ENCODE measurements at regions not wholly inside any gene's neighbourhood (a gene's known extent, or its start where the extent isn't known, plus 50 kb on each side); places are given as distances from the start of the nearest gene placed in this dataset.
"Not testable (repeated sequence)": the region's sequence is repeated elsewhere in the genome, so short reads cannot be mapped to it uniquely, and the experiment has no call there.

DNA sequence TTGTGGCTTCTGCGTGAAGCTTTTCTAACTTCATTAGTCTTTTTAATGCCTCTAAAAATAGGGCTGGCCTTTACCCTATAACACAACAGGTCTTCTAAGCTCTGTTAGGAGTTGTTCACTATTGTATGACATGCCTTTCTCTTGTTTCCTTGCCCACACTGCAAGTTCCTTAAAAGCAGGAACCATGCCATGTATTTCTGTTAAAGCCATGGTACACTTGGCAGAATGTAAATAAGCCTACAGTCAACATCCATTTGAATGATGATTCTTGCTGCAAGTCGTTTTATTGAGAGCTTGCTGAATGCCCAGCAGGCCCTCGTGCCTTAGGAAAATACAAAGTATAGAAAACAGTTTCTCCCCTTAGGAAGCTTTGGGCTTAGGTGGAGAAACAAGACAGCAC lies 214.6 kb downstream of the DUSP10 start:
- Mint-ChIP-seq H3K4me3 (no peak overlapping the region), H3K27ac (no peak overlapping the region), H3K36me3 (no peaks in the 10 kb centered on the region), H3K9me3 (no peaks in the 10 kb centered on the region), H3K27me3 (peaks cover 18% of the 10 kb centered on the region), H3K4me1 (ENCODE audit: unreplicated experiment) (no peaks in the 10 kb centered on the region)
- DNase-seq (ENCODE audit: extremely low spot score, unreplicated experiment) = no peak
- TF ChIP-seq, protein P1, sequence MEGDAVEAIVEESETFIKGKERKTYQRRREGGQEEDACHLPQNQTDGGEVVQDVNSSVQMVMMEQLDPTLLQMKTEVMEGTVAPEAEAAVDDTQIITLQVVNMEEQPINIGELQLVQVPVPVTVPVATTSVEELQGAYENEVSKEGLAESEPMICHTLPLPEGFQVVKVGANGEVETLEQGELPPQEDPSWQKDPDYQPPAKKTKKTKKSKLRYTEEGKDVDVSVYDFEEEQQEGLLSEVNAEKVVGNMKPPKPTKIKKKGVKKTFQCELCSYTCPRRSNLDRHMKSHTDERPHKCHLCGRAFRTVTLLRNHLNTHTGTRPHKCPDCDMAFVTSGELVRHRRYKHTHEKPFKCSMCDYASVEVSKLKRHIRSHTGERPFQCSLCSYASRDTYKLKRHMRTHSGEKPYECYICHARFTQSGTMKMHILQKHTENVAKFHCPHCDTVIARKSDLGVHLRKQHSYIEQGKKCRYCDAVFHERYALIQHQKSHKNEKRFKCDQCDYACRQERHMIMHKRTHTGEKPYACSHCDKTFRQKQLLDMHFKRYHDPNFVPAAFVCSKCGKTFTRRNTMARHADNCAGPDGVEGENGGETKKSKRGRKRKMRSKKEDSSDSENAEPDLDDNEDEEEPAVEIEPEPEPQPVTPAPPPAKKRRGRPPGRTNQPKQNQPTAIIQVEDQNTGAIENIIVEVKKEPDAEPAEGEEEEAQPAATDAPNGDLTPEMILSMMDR (conservative IDR thresholded peaks at IDR 0.05) = no peak

DNA sequence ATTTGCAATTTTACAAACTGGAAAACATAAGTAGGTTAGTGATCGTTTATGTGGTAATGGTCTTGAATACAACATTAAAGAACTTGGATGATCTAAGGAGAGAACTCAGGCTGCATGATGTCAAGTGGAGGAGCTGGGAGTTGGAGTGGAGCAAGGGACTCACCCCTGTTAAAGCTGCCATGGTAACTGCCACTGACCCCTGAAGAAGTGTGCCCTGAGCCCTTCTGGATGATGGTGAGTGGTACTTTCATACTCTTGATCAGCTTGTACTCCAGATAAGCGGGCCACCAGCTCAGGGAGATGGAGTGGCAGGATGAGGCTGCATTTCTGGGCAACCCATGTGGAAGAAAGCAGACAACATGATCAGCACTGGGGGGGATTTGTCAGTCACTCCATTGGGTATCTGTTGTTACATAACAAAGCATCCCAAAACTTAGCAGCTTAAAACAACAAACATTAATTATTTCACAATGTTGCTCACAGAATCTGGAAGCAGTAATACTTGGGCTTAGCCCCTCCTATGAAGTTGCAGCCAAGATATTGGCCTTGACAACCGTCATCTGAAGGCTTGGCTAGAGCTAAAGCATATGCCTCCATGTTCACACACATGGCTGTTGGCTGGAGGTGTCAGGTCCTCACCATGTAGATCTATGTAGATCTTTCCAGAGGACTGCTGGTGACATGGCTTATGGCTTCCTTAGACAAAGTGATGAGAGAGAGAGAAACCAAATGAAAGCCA lies 213.8 kb downstream of the DUSP10 start:
- no peak for DNase-seq (ENCODE audit: extremely low spot score, unreplicated experiment)
- no peaks in the 10 kb centered on the region for H3K4me1 Mint-ChIP-seq (ENCODE audit: unreplicated experiment)
- H3K27me3 Mint-ChIP-seq = peaks cover 23% of the 10 kb centered on the region
- no peaks in the 10 kb centered on the region for H3K36me3 Mint-ChIP-seq
- TF ChIP-seq, protein P1 (conservative IDR thresholded peaks at IDR 0.05) = no peak
- H3K4me3 Mint-ChIP-seq = no peak overlapping the region
- no peaks in the 10 kb centered on the region for H3K9me3 Mint-ChIP-seq
- no peak overlapping the region for H3K27ac Mint-ChIP-seq

DNA sequence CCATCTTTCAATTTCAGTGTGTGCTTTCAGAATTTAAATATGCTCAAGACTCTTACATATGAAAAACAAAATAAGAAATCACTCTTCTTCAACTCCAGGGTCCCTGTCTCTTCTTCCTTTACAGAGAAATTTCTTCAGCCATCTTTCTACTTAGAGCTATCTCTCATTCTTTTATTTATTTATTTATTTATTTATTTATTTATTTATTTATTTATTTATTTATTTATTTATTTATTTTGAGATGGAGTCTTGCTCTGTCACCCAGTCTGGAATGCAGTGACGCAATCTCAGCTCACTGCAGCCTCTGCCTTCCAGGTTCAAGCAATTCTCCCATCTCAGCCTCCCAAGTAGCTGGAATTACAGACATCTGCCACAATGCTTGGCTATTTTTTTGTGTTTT lies 211.7 kb downstream of the DUSP10 start:
- H3K4me3 Mint-ChIP-seq; DNase-seq (ENCODE audit: extremely low spot score, unreplicated experiment); H3K4me1 Mint-ChIP-seq (ENCODE audit: unreplicated experiment); H3K27ac Mint-ChIP-seq; H3K36me3 Mint-ChIP-seq; H3K9me3 Mint-ChIP-seq: not testable (repeated sequence)
- peaks cover 27% of the 10 kb centered on the region for H3K27me3 Mint-ChIP-seq

DNA sequence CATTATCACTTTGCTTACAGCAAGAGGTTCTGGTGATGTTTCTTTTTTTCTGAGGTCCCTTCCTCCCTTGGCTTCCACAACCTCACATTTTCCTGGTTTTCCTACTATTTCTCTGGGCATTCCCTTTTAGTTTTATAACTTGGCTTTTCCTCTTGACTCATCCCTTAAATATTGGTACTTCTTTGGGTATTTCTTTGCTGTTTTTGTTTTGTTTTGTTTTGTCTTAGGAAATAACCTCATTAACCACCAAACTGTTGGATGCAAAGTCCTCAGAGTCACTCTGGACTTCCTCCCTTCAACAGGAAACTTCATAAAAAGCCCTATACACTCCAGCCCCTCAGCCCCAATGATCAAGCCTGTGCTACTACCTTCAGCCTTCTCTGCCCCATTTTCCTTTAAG lies 211.1 kb downstream of the DUSP10 start:
- H3K4me1 Mint-ChIP-seq (ENCODE audit: unreplicated experiment) = no peaks in the 10 kb centered on the region
- DNase-seq (ENCODE audit: extremely low spot score, unreplicated experiment) = no peak
- H3K36me3 Mint-ChIP-seq = no peaks in the 10 kb centered on the region
- H3K4me3 Mint-ChIP-seq = no peak overlapping the region
- no peaks in the 10 kb centered on the region for H3K9me3 Mint-ChIP-seq
- H3K27ac Mint-ChIP-seq = no peak overlapping the region
- peaks cover 33% of the 10 kb centered on the region for H3K27me3 Mint-ChIP-seq
- TF ChIP-seq, protein P1 (conservative IDR thresholded peaks at IDR 0.05) = no peak

DNA sequence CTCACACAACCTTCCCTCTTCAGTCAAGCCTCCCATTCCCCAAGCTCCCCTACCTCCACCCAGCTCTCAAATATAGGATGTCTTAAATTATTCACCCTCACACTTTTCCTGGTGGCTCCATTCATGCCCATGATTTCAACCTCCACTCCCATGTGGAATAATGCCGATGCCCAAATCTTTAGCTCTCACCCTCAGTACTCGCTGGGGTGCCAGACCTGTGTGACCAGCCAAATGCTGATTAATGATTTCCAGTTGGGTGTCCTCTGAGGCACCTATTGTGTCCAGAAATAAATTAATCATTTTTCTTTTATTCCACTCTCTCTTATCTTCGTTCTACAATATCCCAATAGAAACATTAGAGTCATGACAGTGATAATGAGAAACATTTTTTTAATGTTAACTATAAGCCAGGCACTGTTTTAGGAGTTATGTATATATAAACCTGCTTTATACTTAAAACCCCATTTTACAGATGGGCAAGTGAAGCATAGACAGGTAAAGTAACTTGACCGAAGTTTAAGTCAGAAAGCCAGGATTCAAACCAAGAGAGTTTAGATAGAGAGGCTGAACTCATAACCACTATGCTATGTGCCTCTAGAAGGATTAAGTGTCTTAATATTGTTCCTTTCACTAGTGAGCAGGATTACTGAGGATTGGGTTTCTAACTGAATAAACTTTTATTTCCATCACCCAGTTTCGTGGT lies 209.7 kb downstream of the DUSP10 start:
- TF ChIP-seq, protein P1 (conservative IDR thresholded peaks at IDR 0.05) = no peak
- Mint-ChIP-seq H3K36me3 (no peaks in the 10 kb centered on the region), H3K4me1 (ENCODE audit: unreplicated experiment) (no peaks in the 10 kb centered on the region), H3K9me3 (no peaks in the 10 kb centered on the region), H3K27me3 (peaks cover 43% of the 10 kb centered on the region), H3K27ac (no peak overlapping the region), H3K4me3 (no peak overlapping the region)
- no peak for DNase-seq (ENCODE audit: extremely low spot score, unreplicated experiment)

DNA sequence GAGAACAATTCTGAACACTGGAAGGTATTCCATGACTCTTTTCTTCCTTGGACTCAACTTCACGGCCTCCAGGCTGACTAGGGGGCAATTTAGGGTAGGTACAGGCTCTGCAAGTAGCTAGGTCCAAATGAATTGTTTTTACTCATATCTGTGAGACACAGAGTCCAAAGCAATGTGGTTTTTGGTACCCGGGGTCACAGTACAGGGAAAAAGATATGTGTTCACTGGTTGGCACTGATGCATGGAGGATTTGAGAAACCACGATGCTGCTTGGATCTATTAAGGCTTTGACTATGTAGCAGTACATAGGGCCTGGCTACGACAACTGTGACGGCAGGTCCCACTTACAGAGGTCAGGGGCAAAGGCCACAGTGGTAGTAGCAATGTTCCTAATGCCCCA lies 200.6 kb downstream of the DUSP10 start:
- no peak overlapping the region for H3K4me3 Mint-ChIP-seq
- TF ChIP-seq, protein P1 (conservative IDR thresholded peaks at IDR 0.05) = no peak
- H3K27ac Mint-ChIP-seq = no peak overlapping the region
- H3K36me3 Mint-ChIP-seq = no peaks in the 10 kb centered on the region
- no peaks in the 10 kb centered on the region for H3K9me3 Mint-ChIP-seq
- no peak for DNase-seq (ENCODE audit: extremely low spot score, unreplicated experiment)
- no peaks in the 10 kb centered on the region for H3K4me1 Mint-ChIP-seq (ENCODE audit: unreplicated experiment)
- H3K27me3 Mint-ChIP-seq = peaks cover 21% of the 10 kb centered on the region

Data from type B pancreatic cell (in vitro differentiated cells).